RPMI8226 (cell line): ENCODE measurements at regions not wholly inside any gene's neighbourhood (a gene's known extent, or its start where the extent isn't known, plus 50 kb on each side); places are given as distances from the start of the nearest gene placed in this dataset.

Source experiments
- DNase-seq: peaks from one replicate; pipeline ENCODE4 v3.0.0-alpha.2; 2015

GRCh38 chr15:38894243-38894948, 329.8 kb upstream of the RASGRP1 start:
- DNase-seq = no peak

DNA sequence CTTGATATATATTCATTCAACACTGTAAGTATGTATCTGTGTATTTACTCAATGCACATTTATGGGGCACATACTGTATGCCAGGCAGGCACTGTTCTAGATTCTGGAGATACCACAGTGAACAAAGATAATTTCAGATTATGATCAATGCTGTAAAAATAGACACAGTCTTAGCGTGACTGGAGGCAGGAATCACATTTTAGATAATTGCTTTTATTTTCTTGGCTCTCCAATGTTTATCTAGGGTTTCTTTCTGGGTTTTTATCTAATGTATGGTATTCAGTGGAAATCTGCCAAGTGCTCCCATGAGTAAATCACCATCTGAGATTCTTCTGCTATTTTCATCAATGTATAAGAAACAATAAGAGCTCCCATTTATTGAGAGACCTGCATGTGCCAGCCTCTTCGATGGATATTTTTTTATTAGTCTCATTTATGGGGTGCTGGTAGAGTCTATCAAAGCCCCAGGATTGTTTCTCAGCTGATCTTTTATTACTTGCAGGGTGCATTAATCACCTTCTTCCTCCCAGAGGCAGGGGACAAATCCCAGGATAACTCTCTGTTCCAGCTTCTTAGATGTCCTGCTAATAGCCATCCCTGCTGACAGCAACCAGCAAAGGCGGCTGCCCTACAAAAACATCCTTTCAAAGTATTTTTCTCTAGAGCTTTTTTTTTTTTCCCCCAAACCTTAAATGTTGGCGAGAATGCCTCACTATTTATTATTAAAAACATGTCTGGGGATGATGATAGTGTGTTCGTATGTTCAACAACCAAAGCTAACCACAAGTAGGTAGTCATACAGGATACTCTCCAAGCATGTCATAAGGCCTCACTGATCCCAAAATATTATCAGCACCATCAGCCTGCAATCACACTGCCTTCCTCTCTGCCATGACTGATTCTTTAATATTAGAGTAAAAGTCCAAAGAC, 331.0 kb upstream of the RASGRP1 start:
- DNase-seq = no peak

DNA sequence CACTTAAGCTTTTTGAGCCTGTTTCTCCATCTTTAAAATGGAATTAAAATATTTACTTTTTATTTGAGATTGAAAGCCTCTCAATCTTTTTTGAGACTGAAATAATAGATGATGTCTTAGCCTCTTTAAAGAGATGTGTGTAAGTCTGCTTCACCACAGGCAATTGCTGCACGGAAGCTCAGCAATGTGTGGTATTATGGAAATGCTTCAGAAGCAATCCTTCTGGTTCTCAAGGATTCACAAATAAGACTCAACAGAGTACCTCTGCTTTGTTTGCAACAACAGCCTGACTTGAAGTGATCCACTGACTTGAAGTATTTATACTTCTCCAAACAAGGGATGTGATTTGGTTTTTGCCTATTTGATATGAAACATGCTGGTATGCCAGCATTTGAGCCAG, 332.0 kb upstream of the RASGRP1 start:
- DNase-seq = no peak

GRCh38 chr15:38897551-38897950, 332.9 kb upstream of the RASGRP1 start:
- no peak for DNase-seq

GRCh38 chr15:38898236-38898635, 333.6 kb upstream of the RASGRP1 start:
- DNase-seq = no peak

DNA sequence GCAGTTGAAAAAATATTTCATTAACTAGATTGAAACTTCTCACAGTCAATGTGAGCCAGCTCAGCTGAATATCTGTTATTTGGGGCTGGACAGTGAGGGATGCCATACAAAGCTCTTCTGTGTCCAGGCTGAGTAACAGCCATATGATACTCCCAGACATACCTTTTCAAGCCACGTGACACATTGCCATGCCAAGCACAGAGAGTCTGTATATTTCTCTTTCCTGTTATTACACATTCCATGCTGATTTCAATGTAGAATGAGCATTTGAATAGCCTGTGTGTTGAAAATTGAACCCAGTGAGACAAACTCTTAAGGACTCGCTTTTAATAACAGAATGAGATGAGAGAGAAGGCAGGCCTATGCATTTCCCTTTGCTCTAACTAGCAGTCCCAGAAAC, 334.7 kb upstream of the RASGRP1 start:
- DNase-seq = no peak

- DNase-seq = no peak
Observed at GRCh38 chr15:38904298-38904697, 339.7 kb upstream of the RASGRP1 start.

DNA sequence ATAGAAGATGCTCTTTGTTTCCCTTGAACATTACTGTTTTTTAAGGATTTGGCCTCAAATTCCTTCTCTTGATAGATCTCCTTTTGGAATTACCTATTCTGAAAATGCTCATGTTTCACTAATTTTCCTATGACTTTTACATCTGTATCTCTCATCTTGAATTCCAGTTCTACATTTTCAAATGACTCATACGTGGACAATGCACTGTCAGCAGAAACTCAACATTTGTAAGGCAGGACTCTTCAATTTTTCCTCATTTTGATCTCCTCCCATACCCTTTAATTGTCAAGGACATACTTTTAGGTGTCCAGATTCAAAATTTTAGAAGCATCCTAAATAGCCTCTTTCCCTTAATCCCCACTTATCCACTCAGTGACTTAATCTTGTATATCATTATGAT, 341.0 kb upstream of the RASGRP1 start:
- no peak for DNase-seq

- DNase-seq = no peak
Observed at GRCh38 chr15:38920966-38921365, 356.4 kb upstream of the RASGRP1 start.

- no peak for DNase-seq
Observed at GRCh38 chr15:38921471-38921870, 356.9 kb upstream of the RASGRP1 start.

GRCh38 chr15:38928431-38928830, 363.8 kb upstream of the RASGRP1 start:
- no peak for DNase-seq

DNA sequence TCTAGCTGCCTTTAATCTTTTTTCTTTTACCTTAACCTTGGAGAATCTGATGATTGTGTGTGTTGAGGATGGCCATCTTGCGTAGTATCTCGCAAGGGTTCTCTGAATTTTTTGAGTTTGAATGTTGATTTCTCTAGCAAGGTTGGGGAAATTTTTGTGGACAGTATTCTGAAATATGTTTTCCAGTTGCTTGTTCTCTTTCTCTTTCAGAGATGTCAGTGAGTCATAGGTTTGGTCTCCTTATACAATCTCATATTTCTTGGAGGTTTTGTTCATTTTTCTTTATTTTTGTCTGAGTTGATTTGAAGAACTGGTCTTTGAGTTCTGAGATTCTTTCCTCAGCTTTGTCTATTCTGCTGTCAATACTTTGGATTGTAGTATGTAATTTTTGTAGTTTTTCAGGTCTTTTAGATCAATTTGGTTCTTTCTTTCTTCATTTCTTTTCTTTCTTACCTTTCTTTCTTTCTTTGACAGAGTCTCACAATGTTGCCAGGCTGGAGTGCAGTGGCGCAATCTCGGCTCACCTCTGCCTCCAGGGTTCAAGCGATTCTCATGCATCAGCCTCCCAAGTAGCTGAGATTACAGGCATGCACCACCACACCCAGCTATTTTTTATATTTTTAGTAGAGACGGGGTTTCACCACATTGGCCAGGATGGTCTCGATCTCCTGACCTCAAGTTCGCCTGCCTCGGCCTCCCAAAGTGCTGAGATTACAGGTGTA, 366.4 kb upstream of the RASGRP1 start:
- DNase-seq = no peak

GRCh38 chr15:38941399-38941953, 376.9 kb upstream of the RASGRP1 start:
- no peak for DNase-seq

DNA sequence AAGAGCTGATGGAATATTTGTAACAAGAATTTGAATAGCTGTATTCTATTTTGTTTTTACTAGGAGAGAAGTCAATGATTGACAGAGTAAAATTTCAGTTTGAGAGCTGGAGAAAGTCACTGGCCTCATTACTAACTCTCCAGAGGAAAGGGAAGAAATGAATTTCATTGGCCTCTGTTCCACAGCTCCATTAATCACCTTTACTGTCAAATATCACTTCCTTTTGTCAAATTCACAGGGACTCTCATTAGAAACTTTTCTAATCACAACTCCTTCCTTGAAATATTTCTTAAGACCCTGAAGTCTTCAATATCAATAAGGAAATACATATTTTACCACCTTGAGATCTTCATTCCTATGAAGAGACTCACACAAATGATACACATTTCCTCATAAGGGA, 379.9 kb upstream of the RASGRP1 start:
- no peak for DNase-seq

GRCh38 chr15:38945551-38946298, 381.1 kb upstream of the RASGRP1 start:
- no peak for DNase-seq

DNA sequence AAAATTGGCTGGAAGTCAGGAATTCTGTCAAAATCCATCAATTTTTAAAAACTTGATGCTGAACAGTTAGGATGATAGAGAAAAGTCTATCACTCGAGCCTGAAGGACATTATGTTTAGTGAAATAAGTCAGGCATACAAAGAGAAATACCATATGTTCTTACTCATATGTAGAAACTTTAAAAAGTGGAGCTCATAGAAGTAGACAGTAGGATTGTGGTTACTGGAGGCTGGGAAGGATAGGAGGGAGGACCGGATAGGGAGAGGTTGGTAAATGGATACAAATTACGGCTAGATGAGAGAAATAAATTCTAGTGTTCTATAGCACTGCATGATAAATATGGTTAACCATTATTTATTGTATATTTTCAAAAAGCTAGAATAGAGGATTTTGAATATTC, 389.5 kb upstream of the RASGRP1 start:
- no peak for DNase-seq

- DNase-seq = no peak
Observed at GRCh38 chr15:38961456-38961855, 396.8 kb upstream of the RASGRP1 start.

DNA sequence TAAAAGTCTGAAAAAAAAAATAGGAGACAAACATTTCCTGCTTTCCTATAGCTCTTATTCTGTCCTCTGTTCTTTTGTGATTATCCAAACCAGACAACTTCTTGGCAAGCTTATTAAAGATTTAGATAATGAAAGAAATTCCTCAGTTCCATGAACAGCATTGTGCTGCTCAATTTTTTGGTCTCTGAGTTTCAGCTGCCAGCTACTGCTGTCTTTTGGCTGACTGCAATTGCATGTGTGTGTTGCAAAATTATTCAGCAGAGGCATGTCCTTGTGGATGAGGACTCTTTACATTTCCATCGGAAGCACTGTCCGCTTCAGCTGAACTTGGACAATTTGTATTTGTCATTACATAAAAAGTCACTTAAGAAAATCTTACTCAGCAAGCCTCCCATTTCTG, 397.3 kb upstream of the RASGRP1 start:
- DNase-seq = no peak

- no peak for DNase-seq
Observed at GRCh38 chr15:38972831-38973230, 408.2 kb upstream of the RASGRP1 start.

DNA sequence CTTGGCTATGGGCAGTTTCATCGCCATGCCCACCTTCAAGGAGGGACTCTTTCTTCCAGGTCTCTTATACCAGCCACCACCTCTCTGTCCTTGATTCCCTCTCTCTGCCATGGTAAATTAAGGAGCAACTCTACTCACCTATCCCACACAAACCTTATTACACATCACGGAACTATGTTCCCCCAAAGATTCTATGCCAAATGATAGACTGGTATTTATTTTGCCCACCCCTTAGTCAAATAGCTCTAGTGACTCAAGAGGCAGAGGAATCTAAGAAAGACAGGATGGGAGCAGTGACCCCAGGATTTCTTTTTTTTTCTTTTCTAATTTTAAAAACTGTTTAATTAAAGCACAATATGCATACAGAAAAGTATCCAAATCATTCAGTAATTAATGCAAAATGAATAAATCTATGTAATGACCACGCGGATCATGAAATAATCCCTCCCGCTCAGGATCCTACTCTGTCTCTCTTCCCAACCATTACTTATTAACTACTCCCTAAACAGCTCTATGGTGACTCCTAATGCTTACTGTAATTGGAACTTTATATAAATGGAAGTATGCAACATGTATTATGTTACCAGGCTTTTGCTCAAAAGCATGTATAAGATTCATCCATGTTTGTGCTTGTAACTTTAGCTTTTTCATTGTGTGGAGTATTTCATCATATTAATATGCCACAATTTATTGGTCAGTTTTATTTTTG, 410.8 kb upstream of the RASGRP1 start:
- no peak for DNase-seq

GRCh38 chr15:38991126-38991525, 426.5 kb upstream of the RASGRP1 start:
- DNase-seq = no peak

DNA sequence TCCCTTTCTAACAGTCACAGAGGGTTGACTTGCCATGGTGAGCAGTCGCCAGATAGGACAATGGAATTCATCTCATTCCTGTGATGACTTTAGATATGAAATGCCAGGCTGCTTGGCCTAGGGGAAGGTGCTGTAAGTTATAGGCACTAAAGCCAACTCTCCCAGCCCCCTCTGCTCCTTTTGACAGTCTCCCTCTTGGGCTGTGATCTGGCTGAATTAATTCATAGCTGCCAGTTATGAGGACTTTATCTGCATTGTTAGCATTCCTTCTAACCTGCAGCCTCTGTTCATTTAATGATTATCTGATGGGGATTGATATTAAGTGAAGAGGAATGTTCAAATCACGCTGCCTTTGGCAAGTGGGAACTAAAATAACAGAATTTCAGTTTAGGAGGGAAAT, 427.1 kb upstream of the RASGRP1 start:
- no peak for DNase-seq
